ENCODE measurements at regions not wholly inside any gene's neighbourhood (a gene's known extent, or its start where the extent isn't known, plus 50 kb on each side); places are given as distances from the start of the nearest gene placed in this dataset.

- TF ChIP-seq, protein P1, sequence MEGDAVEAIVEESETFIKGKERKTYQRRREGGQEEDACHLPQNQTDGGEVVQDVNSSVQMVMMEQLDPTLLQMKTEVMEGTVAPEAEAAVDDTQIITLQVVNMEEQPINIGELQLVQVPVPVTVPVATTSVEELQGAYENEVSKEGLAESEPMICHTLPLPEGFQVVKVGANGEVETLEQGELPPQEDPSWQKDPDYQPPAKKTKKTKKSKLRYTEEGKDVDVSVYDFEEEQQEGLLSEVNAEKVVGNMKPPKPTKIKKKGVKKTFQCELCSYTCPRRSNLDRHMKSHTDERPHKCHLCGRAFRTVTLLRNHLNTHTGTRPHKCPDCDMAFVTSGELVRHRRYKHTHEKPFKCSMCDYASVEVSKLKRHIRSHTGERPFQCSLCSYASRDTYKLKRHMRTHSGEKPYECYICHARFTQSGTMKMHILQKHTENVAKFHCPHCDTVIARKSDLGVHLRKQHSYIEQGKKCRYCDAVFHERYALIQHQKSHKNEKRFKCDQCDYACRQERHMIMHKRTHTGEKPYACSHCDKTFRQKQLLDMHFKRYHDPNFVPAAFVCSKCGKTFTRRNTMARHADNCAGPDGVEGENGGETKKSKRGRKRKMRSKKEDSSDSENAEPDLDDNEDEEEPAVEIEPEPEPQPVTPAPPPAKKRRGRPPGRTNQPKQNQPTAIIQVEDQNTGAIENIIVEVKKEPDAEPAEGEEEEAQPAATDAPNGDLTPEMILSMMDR (conservative IDR thresholded peaks at IDR 0.05 in 1 of 2, IDR thresholded peaks at IDR 0.05 in 1 of 2; ENCODE audit: extremely low read depth in 1 of 2, insufficient read depth in 1 of 2, low read depth in 1 of 2, low read length in 2 of 2): no peak
- TF ChIP-seq EZH2 (IDR thresholded peaks at IDR 0.05; ENCODE audit: borderline replicate concordance, low read length): no peak
Measured at GRCh38 chr11:87894961-87895360, 280.3 kb downstream of the RAB38 start.

Measured in mammary epithelial cell (primary cell).